ENCODE measurements at regions not wholly inside any gene's neighbourhood (a gene's known extent, or its start where the extent isn't known, plus 50 kb on each side); places are given as distances from the start of the nearest gene placed in this dataset.

GRCh38 chr4:123186731-123187130 lies 209.9 kb upstream of the SPRY1 start:
- H3K36me3 Mint-ChIP-seq (ENCODE audit: insufficient read depth, unreplicated experiment): no peaks in the 10 kb centered on the region
- no peak overlapping the region for H3K27ac Mint-ChIP-seq (ENCODE audit: low read depth, unreplicated experiment)
- no peaks in the 10 kb centered on the region for H3K9me3 Mint-ChIP-seq (ENCODE audit: unreplicated experiment)
- CTCF ChIA-PET: interaction anchor here (0.5 to 0.8 kb wide), 3 partner anchors 22 to 916 kb away, joined by 3 read pairs; no protein-coding TSS in a partner anchor
- no peak for DNase-seq (ENCODE audit: unreplicated experiment)
- no TSS peak for BruUV-seq (replicated peaks)
- POLR2A ChIA-PET: interaction anchor here (0.7 to 0.8 kb wide), 3 partner anchors 9 to 26 kb away, joined by 3 to 5 read pairs (median 3); no protein-coding TSS in a partner anchor
- H3K4me1 Mint-ChIP-seq (ENCODE audit: insufficient read depth, unreplicated experiment): no peaks in the 10 kb centered on the region
- intact Hi-C loops (cut with micrococcal nuclease): no loop called here
- H3K27me3 Mint-ChIP-seq (ENCODE audit: insufficient read depth, unreplicated experiment): no peaks in the 10 kb centered on the region
- H3K4me3 Mint-ChIP-seq (ENCODE audit: unreplicated experiment): no peak overlapping the region
- no peak for TF ChIP-seq CTCF (IDR thresholded peaks at IDR 0.05; ENCODE audit: unreplicated experiment)

GRCh38 chr4:123190176-123190575 lies 206.4 kb upstream of the SPRY1 start:
- intact Hi-C loops (cut with micrococcal nuclease): no loop called here
- POLR2A ChIA-PET: no interaction called here
- no TSS peak for BruUV-seq (replicated peaks)

GRCh38 chr4:123191728-123192127 lies 204.9 kb upstream of the SPRY1 start:
- H3K9me3 Mint-ChIP-seq (ENCODE audit: unreplicated experiment): no peaks in the 10 kb centered on the region
- no peaks in the 10 kb centered on the region for H3K27me3 Mint-ChIP-seq (ENCODE audit: insufficient read depth, unreplicated experiment)
- CTCF ChIA-PET: interaction anchor here (1.7 kb wide), 1 partner anchor 10 kb away, joined by 5 read pairs; no protein-coding TSS in a partner anchor
- POLR2A ChIA-PET: no interaction called here
- no peak for TF ChIP-seq CTCF (IDR thresholded peaks at IDR 0.05; ENCODE audit: unreplicated experiment)
- no peak for DNase-seq (ENCODE audit: unreplicated experiment)
- H3K4me3 Mint-ChIP-seq (ENCODE audit: unreplicated experiment): no peak overlapping the region
- BruUV-seq (replicated peaks): no TSS peak
- intact Hi-C loops (cut with micrococcal nuclease): no loop called here
- no peak overlapping the region for H3K27ac Mint-ChIP-seq (ENCODE audit: low read depth, unreplicated experiment)
- no peaks in the 10 kb centered on the region for H3K4me1 Mint-ChIP-seq (ENCODE audit: insufficient read depth, unreplicated experiment)
- H3K36me3 Mint-ChIP-seq (ENCODE audit: insufficient read depth, unreplicated experiment): no peaks in the 10 kb centered on the region

More at GRCh38 chr4:123190176-123190575, 206.4 kb upstream of the SPRY1 start:
- no peaks in the 10 kb centered on the region for H3K4me1 Mint-ChIP-seq (ENCODE audit: insufficient read depth, unreplicated experiment)
- H3K36me3 Mint-ChIP-seq (ENCODE audit: insufficient read depth, unreplicated experiment): no peaks in the 10 kb centered on the region
- no peaks in the 10 kb centered on the region for H3K27me3 Mint-ChIP-seq (ENCODE audit: insufficient read depth, unreplicated experiment)
- no peaks in the 10 kb centered on the region for H3K9me3 Mint-ChIP-seq (ENCODE audit: unreplicated experiment)
- CTCF ChIA-PET: interaction anchor here (0.7 kb wide), 1 partner anchor 31 kb away, joined by 3 read pairs; no protein-coding TSS in a partner anchor
- no peak overlapping the region for H3K27ac Mint-ChIP-seq (ENCODE audit: low read depth, unreplicated experiment)
- no peak overlapping the region for H3K4me3 Mint-ChIP-seq (ENCODE audit: unreplicated experiment)
- TF ChIP-seq CTCF (IDR thresholded peaks at IDR 0.05; ENCODE audit: unreplicated experiment): no peak
- DNase-seq (ENCODE audit: unreplicated experiment): no peak

- DNase-seq (ENCODE audit: unreplicated experiment): no peak
- Mint-ChIP-seq H3K27ac (ENCODE audit: low read depth, unreplicated experiment) (no peak overlapping the region), H3K4me3 (ENCODE audit: unreplicated experiment) (no peak overlapping the region), H3K4me1 (ENCODE audit: insufficient read depth, unreplicated experiment) (no peaks in the 10 kb centered on the region), H3K27me3 (ENCODE audit: insufficient read depth, unreplicated experiment) (no peaks in the 10 kb centered on the region), H3K9me3 (ENCODE audit: unreplicated experiment) (no peaks in the 10 kb centered on the region), H3K36me3 (ENCODE audit: insufficient read depth, unreplicated experiment) (no peaks in the 10 kb centered on the region)
- BruUV-seq (replicated peaks): no TSS peak
- intact Hi-C loops (cut with micrococcal nuclease): no loop called here
- TF ChIP-seq CTCF (IDR thresholded peaks at IDR 0.05; ENCODE audit: unreplicated experiment): no peak
- CTCF ChIA-PET: no interaction called here
- POLR2A ChIA-PET: no interaction called here
Observed at GRCh38 chr4:123193802-123194367, 202.7 kb upstream of the SPRY1 start.

All from MCF 10A (cell line).